NB4 (cell line): ENCODE measurements at regions not wholly inside any gene's neighbourhood (a gene's known extent, or its start where the extent isn't known, plus 50 kb on each side); places are given as distances from the start of the nearest gene placed in this dataset.

ENCODE experiments used
- DNase-seq: peaks from one replicate; pipeline ENCODE4 v3.0.0; 2010; ENCODE audit warnings: low read depth
- H3K4me3 ChIP-seq: one replicate; pipeline ENCODE4 v1.5.1; 2011; ENCODE audit warnings: mild to moderate bottlenecking, low read depth, low read length, moderate library complexity
- MAX ChIP-seq: IDR thresholded peaks from 2 replicates; pipeline ENCODE4 v1.6.1; 2011; ENCODE audit warnings: low read depth, low read length
- MYC ChIP-seq: IDR thresholded peaks from 2 replicates; pipeline ENCODE4 v1.6.1; 2011; ENCODE audit warnings: low read depth, low read length
- POLR2A ChIP-seq: IDR thresholded peaks from 2 replicates; pipeline ENCODE4 v1.6.1; 2011; ENCODE audit warnings: mild to moderate bottlenecking; ENCODE audit not compliant: insufficient read length; ENCODE audit errors: extremely low read depth
- TF ChIP-seq, protein P1 (sequence below): IDR thresholded peaks from one replicate; pipeline ENCODE4 v1.5.1; 2012; ENCODE audit warnings: low read depth, low read length

- no peak for DNase-seq
- TF ChIP-seq MYC (no peak), MAX (no peak), POLR2A (no peak)
- TF ChIP-seq, protein P1, sequence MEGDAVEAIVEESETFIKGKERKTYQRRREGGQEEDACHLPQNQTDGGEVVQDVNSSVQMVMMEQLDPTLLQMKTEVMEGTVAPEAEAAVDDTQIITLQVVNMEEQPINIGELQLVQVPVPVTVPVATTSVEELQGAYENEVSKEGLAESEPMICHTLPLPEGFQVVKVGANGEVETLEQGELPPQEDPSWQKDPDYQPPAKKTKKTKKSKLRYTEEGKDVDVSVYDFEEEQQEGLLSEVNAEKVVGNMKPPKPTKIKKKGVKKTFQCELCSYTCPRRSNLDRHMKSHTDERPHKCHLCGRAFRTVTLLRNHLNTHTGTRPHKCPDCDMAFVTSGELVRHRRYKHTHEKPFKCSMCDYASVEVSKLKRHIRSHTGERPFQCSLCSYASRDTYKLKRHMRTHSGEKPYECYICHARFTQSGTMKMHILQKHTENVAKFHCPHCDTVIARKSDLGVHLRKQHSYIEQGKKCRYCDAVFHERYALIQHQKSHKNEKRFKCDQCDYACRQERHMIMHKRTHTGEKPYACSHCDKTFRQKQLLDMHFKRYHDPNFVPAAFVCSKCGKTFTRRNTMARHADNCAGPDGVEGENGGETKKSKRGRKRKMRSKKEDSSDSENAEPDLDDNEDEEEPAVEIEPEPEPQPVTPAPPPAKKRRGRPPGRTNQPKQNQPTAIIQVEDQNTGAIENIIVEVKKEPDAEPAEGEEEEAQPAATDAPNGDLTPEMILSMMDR = no peak
- H3K4me3 ChIP-seq = no peak overlapping the region
Observed at GRCh38 chr15:24880663-24881062, 74.1 kb upstream of the SNRPN start.

GRCh38 chr15:24886538-24886937 is 68.2 kb upstream of the SNRPN start:
- no peak for DNase-seq
- TF ChIP-seq MYC (no peak), POLR2A (no peak), MAX (no peak)
- TF ChIP-seq, protein P1 = no peak
- no peak overlapping the region for H3K4me3 ChIP-seq

DNA sequence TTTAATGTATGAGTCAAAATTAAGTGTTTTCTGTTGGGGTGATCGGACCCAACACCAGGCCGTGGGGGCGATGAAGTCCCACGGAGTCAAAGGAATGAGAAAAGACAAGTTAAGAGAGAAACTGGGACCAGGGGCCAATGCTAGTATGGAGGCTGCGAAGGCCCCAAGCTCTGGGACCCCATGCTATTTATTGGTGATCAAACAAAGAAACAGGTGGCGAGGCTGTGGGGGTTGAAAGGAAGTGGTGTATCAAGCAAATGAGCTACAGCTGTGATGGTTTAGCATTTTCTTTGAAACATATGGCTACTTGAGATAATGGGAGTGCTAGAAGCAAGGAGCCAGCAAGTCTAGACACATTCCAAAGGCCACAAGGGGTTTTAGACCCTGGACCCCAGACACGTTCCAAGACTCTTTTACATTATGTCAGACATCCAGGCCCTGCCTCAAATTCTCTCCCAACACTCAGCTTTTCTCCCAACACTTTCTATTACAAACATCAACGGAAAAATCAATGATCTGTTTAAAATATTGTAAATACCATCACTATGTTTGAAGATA is 56.0 kb upstream of the SNRPN start:
- no peak for DNase-seq
- no peak overlapping the region for H3K4me3 ChIP-seq
- no peak for TF ChIP-seq POLR2A
- TF ChIP-seq MAX = no peak
- no peak for TF ChIP-seq MYC
- TF ChIP-seq, protein P1 = no peak

- DNase-seq = no peak
- H3K4me3 ChIP-seq = no peak overlapping the region
- no peak for TF ChIP-seq MAX
- TF ChIP-seq, protein P1 = no peak
- TF ChIP-seq POLR2A = no peak
Observed at GRCh38 chr15:24899367-24899766, 55.4 kb upstream of the SNRPN start.

GRCh38 chr15:24899795-24900194 is 55.0 kb upstream of the SNRPN start:
- no peak for TF ChIP-seq MYC
- TF ChIP-seq, protein P1 = no peak
- no peak for TF ChIP-seq MAX
- TF ChIP-seq POLR2A = no peak
- H3K4me3 ChIP-seq = no peak overlapping the region
- DNase-seq = no peak

- no peak overlapping the region for H3K4me3 ChIP-seq
- DNase-seq = no peak
- TF ChIP-seq MAX (no peak), MYC (no peak), POLR2A (no peak)
- TF ChIP-seq, protein P1 = no peak
Observed at GRCh38 chr15:24901409-24901808, 53.4 kb upstream of the SNRPN start.
